ENCODE measurements at regions not wholly inside any gene's neighbourhood (a gene's known extent, or its start where the extent isn't known, plus 50 kb on each side); places are given as distances from the start of the nearest gene placed in this dataset.

DNA sequence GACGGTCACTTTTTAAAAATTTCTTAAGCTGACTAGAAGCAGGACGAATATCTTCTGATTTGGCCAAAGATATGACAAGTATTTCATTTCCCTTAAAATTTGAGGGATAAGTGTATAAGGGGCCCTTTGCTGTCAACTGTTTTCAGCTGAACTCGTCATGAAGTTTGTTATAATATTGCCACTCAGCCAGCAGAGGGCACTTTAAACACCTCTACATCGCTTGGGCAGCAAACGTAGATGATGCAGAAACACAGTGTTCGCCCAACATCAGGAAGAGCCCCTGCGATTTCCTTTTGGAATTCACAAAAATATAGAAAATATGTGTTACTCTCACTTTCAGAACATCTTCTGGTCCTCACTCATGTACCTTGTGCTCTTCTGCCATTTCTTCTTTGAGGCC, 435.7 kb upstream of the FMR1 start:
- TF ChIP-seq, protein P1, sequence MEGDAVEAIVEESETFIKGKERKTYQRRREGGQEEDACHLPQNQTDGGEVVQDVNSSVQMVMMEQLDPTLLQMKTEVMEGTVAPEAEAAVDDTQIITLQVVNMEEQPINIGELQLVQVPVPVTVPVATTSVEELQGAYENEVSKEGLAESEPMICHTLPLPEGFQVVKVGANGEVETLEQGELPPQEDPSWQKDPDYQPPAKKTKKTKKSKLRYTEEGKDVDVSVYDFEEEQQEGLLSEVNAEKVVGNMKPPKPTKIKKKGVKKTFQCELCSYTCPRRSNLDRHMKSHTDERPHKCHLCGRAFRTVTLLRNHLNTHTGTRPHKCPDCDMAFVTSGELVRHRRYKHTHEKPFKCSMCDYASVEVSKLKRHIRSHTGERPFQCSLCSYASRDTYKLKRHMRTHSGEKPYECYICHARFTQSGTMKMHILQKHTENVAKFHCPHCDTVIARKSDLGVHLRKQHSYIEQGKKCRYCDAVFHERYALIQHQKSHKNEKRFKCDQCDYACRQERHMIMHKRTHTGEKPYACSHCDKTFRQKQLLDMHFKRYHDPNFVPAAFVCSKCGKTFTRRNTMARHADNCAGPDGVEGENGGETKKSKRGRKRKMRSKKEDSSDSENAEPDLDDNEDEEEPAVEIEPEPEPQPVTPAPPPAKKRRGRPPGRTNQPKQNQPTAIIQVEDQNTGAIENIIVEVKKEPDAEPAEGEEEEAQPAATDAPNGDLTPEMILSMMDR (IDR thresholded peaks at IDR 0.05), result no peak
- no peak for TF ChIP-seq POLR2A (IDR thresholded peaks at IDR 0.05)

Data from uterus (tissue), 2 donors.